Skeletal muscle satellite cell (primary cell): ENCODE measurements at regions not wholly inside any gene's neighbourhood (a gene's known extent, or its start where the extent isn't known, plus 50 kb on each side); places are given as distances from the start of the nearest gene placed in this dataset.

ENCODE experiments used
- H3K27me3 ChIP-seq: 2 replicates; pipeline ENCODE4 v1.7.0; 2013; ENCODE audit warnings: low read length; ENCODE audit not compliant: control insufficient read depth, insufficient read depth
- H3K36me3 ChIP-seq: 2 replicates; pipeline ENCODE4 v1.7.0; 2013; ENCODE audit warnings: mild to moderate bottlenecking, control low read depth, low read length; ENCODE audit not compliant: insufficient read depth
- H3K4me1 ChIP-seq: 2 replicates; pipeline ENCODE4 v1.7.0; 2013; ENCODE audit warnings: low read length; ENCODE audit not compliant: control insufficient read depth, insufficient read depth
- H3K4me2 ChIP-seq: 2 replicates; pipeline ENCODE4 v1.7.0; 2013; ENCODE audit warnings: mild to moderate bottlenecking, low read length
- H3K4me3 ChIP-seq: 2 replicates; pipeline ENCODE4 v1.7.0; 2013; ENCODE audit warnings: low read length
- H3K9ac ChIP-seq: 2 replicates; pipeline ENCODE4 v1.7.0; 2013; ENCODE audit warnings: mild to moderate bottlenecking, low read depth, low read length, moderate library complexity
- H3K9me3 ChIP-seq: replicated peaks from 2 replicates; pipeline ENCODE4 v1.7.0; 2013; ENCODE audit warnings: mild to moderate bottlenecking, control low read depth, low read length

- Histone ChIP-seq H3K36me3 (no peaks in the 10 kb centered on the region), H3K27me3 (no peaks in the 10 kb centered on the region), H3K9ac (no peak overlapping the region), H3K4me3 (no peak overlapping the region), H3K9me3 (peaks cover 3% of the 10 kb centered on the region), H3K4me1 (no peaks in the 10 kb centered on the region), H3K4me2 (no peak overlapping the region)
Measured at GRCh38 chr9:28718226-28718625, 1144.9 kb upstream of the C9orf72 start.

DNA sequence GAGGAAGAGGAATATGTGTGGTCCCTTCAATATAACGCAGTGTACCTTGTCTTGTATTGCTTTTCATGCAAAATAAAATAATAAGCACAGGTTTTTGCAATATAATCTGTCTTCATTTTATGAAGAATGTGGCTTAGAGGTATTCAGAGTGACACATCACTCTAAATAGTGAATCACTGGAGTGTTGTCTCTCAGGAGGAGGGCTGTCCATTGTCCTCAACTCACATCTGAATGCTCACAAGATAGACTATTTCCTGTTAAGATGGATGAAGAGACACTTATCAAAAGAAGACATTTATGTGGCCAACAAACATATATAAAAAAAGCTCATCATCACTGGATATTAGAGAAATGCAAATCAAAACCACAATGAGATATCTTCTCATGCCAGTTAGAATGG is 1147.5 kb upstream of the C9orf72 start:
- Histone ChIP-seq H3K9ac (no peak overlapping the region), H3K4me3 (no peak overlapping the region), H3K36me3 (no peaks in the 10 kb centered on the region), H3K4me1 (no peaks in the 10 kb centered on the region), H3K4me2 (no peak overlapping the region), H3K9me3 (peaks cover 3% of the 10 kb centered on the region), H3K27me3 (no peaks in the 10 kb centered on the region)

DNA sequence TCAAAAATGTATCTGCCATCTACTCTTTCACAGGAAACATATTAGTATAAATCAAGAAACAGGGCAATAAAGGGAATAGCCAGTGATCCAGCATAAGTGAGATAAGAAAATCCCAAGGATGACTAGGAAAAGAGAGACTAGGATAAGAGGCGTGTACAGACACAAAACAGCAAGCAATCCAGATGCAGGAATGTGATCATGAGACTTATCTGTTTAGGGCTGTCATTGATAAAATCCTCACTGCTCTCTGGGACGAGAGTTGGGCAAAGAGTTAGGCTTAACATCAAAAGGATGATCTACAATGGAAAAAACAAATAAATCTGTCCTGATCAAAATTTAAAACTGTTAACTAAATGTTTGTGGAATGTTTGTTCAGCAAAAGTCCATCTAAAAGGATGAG is 1156.8 kb upstream of the C9orf72 start:
- H3K4me3 ChIP-seq, result no peak overlapping the region
- no peak overlapping the region for H3K4me2 ChIP-seq
- no peaks in the 10 kb centered on the region for H3K36me3 ChIP-seq

DNA sequence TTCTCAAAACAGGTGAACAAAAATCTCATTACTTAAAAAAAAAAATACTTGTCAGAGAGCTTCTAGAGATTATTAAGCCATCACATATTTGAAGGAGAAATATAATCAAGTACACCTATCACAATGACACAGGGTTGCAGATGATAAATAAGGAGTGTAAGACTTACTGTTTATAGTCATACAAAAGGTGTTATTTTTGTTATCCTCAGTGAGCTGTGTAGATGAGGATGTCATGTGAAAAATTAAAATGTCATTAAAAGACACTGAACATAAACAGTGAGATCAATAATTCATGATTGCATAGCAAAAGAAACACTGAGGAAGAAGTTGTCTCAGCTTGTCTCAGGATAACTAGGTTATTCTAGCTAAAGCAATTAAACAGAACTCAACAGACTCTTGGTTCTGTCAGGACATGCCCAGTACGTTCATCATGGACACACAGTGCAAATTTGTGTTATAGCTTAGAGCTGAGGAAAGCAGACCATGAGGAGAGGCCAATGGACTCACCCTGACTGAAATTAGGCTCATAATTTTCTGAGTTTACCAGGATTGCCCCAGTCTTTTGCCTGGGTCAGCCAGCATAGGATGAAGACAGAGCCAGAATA is 1162.6 kb upstream of the C9orf72 start:
- Histone ChIP-seq H3K4me3 (no peak overlapping the region), H3K9ac (no peak overlapping the region), H3K4me1 (no peaks in the 10 kb centered on the region), H3K36me3 (no peaks in the 10 kb centered on the region), H3K4me2 (no peak overlapping the region), H3K27me3 (no peaks in the 10 kb centered on the region), H3K9me3 (no peaks in the 10 kb centered on the region)

More for the DNA sequence above, 1156.8 kb upstream of the C9orf72 start:
- H3K4me1 ChIP-seq, result no peaks in the 10 kb centered on the region
- no peaks in the 10 kb centered on the region for H3K27me3 ChIP-seq
- H3K9ac ChIP-seq, result no peak overlapping the region
- H3K9me3 ChIP-seq, result no peaks in the 10 kb centered on the region

GRCh38 chr9:28741459-28741858 is 1168.2 kb upstream of the C9orf72 start:
- Histone ChIP-seq H3K27me3 (no peaks in the 10 kb centered on the region), H3K4me1 (no peaks in the 10 kb centered on the region), H3K4me3 (no peak overlapping the region), H3K9ac (no peak overlapping the region), H3K9me3 (no peaks in the 10 kb centered on the region), H3K36me3 (no peaks in the 10 kb centered on the region), H3K4me2 (no peak overlapping the region)

DNA sequence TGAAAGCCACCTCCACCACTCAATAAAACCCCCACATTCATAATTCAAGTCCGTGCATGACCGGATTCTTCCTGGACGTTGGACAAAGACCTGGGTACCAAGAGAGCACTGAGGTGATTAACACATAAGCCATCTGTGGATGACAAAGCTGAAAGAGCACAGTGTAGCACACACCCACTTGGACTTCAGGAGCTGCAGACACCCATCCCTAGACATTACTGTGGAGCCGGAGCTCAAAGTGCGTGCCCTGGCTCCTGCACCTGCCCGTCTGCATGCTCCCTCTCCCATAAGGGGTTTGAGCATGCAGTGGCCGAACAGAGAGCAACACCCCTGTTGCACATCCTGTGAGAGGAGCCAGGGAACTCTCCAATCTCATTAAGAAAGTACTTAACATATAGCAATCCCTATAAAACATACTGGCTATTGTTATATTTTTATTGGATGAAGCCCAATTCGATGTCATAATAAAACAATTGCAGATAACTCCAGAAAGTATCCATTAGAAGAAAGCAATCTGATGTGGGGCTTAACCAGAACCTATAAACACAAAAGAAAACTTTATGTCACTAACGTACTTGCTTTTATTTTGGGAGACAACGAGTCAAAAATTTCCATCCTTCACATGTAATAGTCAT is 1174.2 kb upstream of the C9orf72 start:
- Histone ChIP-seq H3K4me3 (no peak overlapping the region), H3K27me3 (no peaks in the 10 kb centered on the region), H3K9ac (no peak overlapping the region), H3K9me3 (no peaks in the 10 kb centered on the region), H3K4me1 (no peaks in the 10 kb centered on the region), H3K4me2 (no peak overlapping the region), H3K36me3 (no peaks in the 10 kb centered on the region)

DNA sequence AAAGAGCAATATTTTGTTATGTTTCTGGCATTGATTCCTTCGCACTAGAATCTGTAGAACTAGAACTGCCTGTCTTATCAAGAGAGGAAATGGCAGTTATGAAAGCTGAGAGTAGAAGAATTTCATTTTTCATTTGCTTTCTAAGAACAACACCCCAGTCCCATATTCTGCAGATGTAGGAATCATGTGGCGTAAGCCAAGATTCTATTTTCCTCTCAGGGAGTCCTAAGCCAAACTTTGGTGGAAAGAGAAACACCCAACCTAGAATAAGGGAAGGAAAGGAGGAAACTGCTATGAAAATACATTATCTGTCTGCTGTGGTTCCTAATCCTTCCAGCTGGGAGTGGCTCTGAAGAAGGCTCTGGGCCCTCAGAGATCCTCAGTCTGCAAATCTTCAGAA is 1176.9 kb upstream of the C9orf72 start:
- Histone ChIP-seq H3K9me3 (no peaks in the 10 kb centered on the region), H3K36me3 (no peaks in the 10 kb centered on the region), H3K9ac (no peak overlapping the region), H3K4me3 (no peak overlapping the region), H3K4me1 (no peaks in the 10 kb centered on the region), H3K4me2 (no peak overlapping the region), H3K27me3 (no peaks in the 10 kb centered on the region)

DNA sequence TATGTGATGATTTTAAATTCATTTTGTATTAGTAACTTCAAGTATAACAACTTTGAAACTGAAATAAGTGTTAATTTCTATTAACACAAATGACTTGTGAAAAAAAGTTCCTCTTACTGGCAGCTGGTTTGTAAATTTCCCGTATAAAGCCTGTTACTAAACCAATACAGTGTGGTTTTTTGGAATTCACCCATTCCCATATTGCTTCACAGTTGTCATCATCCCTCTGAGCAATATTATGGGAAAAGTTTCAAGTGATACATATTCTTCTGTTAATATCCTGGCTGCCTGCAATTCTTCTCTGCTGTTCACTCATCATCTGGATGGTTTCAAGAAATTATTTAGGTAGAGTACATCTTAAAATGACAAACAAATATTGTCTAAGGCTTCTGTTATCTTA is 1185.1 kb upstream of the C9orf72 start:
- H3K36me3 ChIP-seq, result no peaks in the 10 kb centered on the region
- no peaks in the 10 kb centered on the region for H3K27me3 ChIP-seq
- no peak overlapping the region for H3K4me3 ChIP-seq
- no peak overlapping the region for H3K9ac ChIP-seq
- H3K4me1 ChIP-seq, result no peaks in the 10 kb centered on the region
- no peak overlapping the region for H3K4me2 ChIP-seq
- H3K9me3 ChIP-seq, result no peaks in the 10 kb centered on the region

DNA sequence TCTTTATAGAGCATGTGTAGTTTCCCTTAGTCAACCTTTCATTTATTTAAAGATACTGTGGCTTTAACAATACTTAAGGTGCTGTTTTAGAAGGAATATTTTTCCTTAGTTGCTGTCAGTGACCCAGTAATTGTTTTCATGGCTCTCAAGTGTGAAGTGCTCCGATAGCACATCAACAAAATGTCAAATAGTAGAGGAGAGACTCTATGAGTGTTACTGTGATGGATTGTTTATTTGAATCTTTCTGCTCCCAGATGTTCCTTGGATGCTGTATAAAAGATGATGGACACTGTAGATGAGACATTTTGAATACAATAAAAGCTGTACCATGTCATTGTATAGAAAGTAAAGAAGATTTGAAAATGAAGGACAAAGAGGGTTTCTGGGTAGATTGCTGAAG is 1185.7 kb upstream of the C9orf72 start:
- no peaks in the 10 kb centered on the region for H3K4me1 ChIP-seq
- no peaks in the 10 kb centered on the region for H3K9me3 ChIP-seq
- no peaks in the 10 kb centered on the region for H3K36me3 ChIP-seq
- H3K4me3 ChIP-seq, result no peak overlapping the region
- H3K4me2 ChIP-seq, result no peak overlapping the region
- H3K9ac ChIP-seq, result no peak overlapping the region
- no peaks in the 10 kb centered on the region for H3K27me3 ChIP-seq

- Histone ChIP-seq H3K27me3 (no peaks in the 10 kb centered on the region), H3K9me3 (no peaks in the 10 kb centered on the region), H3K9ac (no peak overlapping the region), H3K4me2 (no peak overlapping the region), H3K4me3 (no peak overlapping the region), H3K36me3 (no peaks in the 10 kb centered on the region), H3K4me1 (no peaks in the 10 kb centered on the region)
Measured at GRCh38 chr9:28762167-28762566, 1188.9 kb upstream of the C9orf72 start.

DNA sequence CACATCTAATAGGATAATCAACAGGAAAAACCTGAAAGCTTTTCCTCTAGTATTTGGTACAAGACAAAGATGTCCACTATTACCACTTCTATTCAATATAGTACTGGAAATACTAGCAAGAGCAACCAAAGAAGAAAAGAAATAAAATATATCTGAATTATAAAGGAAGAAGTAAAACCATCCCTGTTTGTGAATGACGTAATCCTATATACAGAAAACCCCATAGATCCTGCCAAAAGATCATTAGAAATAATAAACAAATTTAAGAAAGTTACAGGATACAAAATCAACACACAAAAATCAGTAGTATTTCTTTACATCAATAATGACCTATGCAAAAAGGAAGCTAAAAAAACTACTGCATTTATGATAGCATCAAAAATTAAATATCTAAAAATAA is 1191.3 kb upstream of the C9orf72 start:
- H3K4me2 ChIP-seq, result no peak overlapping the region
- H3K9ac ChIP-seq, result no peak overlapping the region
- no peaks in the 10 kb centered on the region for H3K36me3 ChIP-seq
- no peak overlapping the region for H3K4me3 ChIP-seq
- H3K9me3 ChIP-seq, result no peaks in the 10 kb centered on the region
- H3K4me1 ChIP-seq, result no peaks in the 10 kb centered on the region
- H3K27me3 ChIP-seq, result no peaks in the 10 kb centered on the region

- Histone ChIP-seq H3K27me3 (no peaks in the 10 kb centered on the region), H3K4me1 (no peaks in the 10 kb centered on the region), H3K9me3 (no peaks in the 10 kb centered on the region), H3K4me3 (no peak overlapping the region), H3K4me2 (no peak overlapping the region), H3K9ac (no peak overlapping the region), H3K36me3 (no peaks in the 10 kb centered on the region)
Measured at GRCh38 chr9:28770226-28770625, 1196.9 kb upstream of the C9orf72 start.
